Eye (tissue), 1 donor: ENCODE measurements at regions not wholly inside any gene's neighbourhood (a gene's known extent, or its start where the extent isn't known, plus 50 kb on each side); places are given as distances from the start of the nearest gene placed in this dataset.
A peak's percentile ranks its signal among the peaks of the same experiment; 100 is the strongest.

Experiments
- DNase-seq: peaks from one replicate; pipeline ENCODE4 v3.0.0-alpha.2; 2015

DNA sequence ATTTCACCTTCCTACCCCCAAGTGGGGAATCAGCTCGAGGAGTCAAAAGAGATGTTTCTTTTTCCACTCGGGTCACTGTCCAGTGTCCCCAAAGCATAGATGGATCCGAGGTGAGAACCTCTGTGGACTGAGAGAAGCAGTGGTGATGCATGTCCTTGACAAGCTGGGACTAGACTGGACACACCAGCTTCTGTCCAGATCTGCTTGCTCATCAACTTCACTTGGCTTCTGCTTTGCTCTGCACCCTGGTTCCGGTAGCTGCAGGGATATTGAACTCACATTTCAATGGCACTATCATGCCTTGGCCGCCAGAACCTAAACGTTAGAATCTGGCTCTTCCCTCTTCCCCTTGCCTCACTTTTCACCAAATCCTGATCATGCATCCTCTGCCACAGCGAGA, 50.3 kb upstream of the CXCL12 start:
- DNase-seq, result no peak

DNA sequence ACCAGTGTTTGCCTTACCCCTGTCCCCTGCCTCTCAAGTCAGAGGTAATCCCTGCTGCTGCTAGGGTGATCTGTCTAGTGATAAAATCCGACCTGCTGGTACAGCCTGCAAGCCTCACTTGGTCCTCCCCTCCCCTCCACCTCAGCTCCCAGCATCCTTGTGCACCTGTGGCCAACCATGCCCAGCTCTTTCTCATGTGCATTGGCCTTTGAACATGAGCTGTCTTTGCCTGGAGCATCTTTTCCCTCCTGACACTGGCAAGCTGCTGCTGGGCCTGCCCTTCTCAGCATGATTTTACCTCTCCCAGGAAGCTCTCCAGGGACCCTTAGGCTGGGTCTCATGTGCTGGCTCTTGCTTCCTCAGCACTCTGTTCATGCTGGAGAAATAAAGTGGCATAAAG, 51.3 kb upstream of the CXCL12 start:
- DNase-seq, result no peak

DNA sequence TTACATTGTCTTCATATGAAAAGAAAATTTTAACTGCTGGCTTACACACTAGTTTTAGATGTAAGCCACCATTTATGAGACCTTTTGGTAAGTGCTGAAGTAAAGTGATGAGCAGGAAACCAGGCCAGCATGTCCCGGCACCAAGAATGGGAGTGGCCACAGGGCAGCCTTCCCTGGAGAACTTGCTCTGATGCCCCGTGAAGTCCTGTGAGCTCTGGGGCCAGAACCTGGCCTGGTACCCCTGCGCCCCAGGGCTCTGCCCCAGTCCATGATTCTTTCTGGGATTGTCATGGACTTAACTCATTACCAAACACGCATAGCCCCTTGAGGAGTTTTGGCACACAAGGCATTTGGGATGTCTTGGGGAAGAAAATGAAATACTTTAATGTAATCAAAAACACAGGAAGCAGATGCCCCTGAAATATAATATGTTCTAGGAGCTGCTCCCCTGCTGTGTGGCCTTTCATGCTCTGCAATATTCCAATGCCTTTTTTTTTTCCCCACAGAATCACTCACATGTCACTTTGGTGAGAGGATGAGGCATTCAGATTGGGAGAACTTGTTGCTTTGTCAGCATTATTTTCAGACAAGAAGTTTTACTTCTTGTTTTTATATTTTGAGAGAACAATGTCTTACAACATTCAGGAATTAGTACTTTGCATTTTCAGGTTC, 53.1 kb upstream of the CXCL12 start:
- DNase-seq, result peak; percentile 11

DNA sequence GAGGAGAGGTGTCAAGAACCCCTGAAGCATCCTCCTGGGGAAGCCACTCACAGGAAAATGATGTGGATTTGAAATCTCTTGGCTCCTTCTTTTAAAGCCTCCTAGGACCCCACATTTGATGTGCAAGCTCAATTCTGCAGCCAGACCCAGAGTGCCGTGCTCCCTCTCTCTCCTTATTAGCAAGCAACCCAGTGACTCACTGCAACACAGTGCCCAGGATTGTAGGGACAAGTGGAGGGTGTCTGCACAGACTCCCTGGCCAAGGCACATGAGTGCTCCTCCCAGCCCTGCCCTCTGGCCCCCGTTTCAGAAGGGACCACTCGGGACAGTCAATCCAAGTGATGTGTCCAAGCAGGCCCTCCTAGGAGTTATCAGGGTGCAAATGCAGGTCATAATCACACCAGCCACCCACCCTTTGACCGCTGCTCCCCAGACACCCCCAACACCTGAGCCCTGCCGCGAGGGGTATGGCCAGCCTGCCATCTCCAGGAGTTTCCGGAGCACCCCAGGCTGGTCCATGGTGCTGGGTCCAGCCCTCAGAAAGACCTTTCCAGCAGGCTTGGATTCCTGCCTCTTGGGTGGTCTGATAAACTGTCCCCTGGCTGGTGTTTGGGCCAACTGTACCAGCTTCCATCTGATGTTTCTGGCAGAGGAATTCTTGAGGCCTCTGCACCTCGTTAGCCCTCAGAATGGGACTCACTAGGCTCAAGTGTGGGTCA, 54.5 kb upstream of the CXCL12 start:
- DNase-seq, result peak; percentile 14

DNA sequence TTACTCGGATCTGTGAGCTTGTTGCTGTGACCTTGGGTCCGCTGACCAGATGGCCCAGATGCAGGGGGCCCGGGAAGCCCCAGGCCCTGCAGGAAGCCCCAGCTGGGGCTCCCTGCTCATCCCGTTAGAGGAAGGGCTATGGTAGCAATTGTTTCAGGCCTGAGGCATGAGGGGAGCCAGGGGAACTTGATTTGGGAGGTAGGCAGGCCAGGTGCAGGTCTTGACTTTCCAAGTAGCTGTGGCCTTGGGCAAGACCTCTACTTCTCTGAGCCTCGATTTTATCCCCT, 55.0 kb upstream of the CXCL12 start:
- DNase-seq, result no peak

DNA sequence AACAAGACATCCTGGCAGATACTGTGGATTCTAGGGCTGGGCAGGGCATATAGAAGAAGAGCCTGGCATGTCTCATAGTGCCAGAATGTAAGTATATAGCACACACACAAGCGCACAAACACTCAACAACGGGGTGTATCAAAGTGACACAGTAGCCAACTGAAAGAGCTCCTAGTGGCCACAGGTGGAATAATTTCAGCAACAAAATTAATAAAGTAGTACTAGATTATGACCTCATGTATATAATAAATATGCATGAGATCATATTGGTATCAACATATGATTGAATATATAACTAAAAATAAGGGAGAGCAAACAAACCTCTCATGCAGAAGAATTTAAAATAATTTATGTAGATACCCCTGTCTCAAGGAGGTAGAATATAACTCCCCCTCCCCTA, 72.4 kb upstream of the CXCL12 start:
- DNase-seq, result no peak

DNA sequence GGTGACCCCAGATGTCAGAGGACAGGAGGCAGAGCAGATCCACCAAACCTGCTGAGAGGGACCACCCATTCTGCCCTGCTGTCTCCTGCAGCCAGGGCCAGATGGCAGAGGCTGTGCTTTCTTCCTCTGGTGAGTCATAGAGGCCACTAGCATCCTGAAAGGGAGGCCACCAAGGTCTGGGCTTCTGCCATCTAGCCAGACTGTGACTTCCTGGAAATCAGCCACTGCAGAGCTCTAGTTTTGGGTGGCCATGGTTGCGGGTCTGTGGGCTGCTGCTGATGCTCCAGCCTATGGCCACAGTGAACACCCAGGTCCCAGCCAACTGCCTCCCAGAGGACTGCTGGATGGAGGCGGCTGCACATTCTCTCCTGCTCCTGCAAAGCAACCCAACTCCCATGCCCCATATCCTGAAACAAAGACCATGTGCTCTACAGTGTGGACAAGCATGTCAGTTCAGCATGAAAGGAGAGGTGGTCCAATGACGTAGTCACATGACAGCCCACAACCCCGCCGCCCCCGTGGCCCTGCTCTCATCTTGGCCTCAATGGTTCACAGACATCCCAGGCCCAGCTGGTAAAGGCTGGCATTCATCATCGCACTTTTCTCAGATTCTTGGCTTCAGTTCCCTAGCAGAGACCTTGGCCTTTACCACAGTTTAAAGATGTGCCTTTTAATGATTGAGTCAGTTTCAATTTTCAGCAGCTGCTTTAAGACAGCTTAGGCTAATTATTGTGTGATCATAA, 73.9 kb upstream of the CXCL12 start:
- DNase-seq, result no peak

DNA sequence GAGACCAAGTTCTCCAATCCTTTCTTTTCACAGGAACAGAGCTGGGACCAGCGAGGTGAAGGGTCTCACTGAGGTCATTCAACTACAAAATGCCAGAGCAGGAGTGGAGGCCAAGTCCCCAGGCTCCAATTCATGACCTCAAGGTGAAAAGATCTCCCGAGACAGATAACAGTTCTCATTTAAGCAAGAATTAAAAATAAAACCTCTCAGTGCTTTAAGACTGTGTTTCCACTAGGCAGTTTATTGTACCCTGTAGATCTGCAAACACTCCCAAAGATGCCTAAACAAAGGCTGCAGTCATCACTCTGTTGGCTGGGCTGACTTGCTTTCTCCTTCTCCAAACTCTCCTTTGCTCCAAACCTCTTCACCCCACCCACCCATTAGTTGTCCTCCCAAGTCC, 74.8 kb upstream of the CXCL12 start:
- no peak for DNase-seq

DNA sequence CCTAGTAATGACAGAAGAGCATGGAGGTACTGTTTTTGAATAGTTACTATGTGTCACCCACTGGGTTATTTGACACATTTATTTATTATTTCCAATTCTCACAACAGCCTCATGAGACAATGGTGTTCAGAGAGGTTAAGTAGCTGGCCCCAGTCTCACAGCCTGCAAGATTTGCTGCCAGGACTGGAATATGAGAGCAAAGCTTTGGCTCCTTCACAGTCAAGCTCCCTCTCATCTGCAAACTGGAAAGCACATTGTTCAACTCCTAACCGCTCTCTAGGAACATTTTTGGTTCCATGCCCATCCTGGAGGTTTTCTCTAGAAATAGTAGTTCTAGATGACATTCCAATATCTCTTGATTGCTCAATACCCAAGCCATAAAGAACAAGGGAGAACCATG, 75.5 kb upstream of the CXCL12 start:
- no peak for DNase-seq

DNA sequence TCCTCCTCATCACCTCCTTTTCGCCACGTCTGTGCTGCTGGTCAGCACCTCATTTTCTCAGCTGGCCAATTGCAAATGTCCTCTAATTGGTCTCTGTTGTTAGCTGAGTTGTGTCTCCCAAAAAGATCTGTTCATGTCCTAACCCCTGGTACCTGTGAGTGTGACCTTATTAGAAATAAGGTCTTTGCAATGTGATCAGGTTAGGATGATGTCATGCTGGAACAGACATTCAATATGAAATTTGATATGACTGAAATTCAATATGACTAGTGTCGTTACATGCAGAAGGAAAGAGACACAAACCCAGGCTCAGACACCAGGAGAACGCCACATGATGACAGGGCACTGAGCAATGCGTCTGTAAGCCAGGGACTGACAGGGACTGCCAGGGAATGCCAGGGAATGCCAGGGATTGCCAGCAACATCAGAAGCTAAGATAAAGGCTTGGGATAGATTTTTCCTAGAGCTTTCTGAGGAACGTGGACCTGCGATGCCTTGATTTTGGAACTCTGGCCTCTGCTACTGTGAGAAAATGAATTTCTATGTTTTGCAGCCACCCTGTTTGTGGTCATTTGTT, 77.5 kb upstream of the CXCL12 start:
- DNase-seq, result peak; percentile 18

DNA sequence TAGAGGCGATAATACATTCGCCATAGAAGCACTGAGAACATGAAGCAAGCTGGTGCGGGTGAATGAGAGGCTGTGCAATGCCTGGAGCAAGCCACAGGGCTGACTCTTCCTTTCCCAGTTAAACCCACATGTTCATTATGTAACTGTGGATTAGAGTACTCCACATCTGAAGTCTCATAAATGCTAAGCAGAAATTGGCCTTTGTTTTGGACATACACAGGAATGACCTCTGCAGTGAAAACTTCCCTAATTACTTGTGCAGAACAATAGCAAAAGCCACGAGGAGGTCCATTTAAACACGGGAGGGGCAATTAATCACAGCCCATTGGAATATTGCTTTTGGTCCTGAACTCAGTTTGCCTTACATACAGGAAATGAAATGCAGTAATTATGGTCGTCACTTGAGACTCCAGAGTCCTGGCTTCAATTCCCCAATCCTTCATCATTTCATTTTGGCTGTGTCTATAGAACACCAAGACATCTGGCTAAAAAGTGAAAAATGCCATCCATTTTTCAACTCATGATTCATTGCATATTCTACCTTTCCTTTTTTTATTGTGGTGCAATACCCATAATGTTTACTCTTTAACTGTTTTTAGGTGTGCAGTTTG, 78.7 kb upstream of the CXCL12 start:
- peak; percentile 67 for DNase-seq

DNA sequence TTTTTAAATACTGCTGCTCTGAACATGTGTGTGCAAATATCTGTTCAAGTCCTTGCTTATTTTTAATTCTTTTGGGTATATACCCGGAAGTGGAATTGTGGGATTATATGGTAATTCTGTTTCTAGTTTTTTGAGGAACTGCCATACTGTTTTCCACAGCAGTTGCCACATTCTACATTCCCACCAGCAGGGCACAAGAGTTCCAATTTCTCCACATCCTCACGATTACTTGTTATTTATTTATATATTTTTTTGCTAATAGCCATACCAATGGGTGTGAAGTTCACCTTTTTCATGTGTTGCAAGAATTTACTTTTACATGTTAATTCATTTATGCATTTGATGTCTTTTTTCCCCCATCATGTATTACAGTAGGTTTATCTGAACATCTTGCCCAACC, 79.6 kb upstream of the CXCL12 start:
- no peak for DNase-seq

DNA sequence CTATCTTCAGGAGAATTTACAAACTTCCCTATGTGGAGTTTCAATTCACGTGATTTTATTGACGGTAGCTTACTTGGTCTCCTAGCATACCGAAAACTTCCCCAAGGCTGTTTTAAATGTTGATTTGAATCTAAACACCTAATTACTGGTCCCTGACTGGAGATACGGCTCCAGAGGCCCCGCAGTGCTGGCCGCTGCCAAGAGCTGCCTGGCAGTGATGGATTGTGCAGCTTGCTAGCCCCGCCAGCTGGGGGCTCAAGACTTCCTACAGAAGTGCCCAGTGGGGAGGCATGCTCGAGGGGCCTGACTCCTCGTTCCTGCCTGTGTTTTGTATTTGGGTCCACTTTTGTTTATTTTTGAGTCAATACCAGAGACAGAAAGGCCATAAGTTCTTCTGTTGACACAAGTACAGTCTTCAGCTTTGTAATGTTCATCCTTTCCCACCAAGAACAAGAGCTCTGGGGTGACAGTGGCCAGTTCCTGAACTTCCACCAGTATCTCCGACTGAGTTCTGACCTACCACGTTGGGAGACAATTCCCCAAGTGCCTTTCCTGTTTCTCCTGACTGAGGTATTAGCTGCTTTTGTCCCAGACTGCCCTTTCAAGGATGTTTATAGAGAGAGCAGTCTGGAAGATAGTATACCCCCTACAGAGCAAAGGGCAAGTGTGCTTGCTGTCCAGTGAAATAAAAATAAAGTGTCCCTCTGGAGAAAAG, 80.7 kb upstream of the CXCL12 start:
- DNase-seq, result no peak

DNA sequence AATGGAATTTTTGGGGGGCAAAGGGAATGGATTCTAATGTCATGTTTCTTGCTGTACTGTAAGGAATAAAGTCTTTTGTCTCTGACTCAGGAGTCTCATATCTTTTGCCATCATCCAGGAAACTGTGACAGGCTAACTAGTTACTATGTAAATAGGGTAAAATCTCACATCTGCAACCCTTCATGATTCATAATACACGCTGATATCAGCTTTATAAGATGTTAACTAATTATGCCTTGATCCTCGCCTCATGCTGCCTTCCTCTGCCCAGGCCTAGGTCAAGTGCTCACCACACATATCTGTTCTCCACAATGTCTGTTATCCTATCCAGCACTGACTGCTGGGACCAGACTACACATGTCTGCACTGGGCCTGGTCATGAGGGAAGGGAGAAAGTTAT, 81.3 kb upstream of the CXCL12 start:
- no peak for DNase-seq

DNA sequence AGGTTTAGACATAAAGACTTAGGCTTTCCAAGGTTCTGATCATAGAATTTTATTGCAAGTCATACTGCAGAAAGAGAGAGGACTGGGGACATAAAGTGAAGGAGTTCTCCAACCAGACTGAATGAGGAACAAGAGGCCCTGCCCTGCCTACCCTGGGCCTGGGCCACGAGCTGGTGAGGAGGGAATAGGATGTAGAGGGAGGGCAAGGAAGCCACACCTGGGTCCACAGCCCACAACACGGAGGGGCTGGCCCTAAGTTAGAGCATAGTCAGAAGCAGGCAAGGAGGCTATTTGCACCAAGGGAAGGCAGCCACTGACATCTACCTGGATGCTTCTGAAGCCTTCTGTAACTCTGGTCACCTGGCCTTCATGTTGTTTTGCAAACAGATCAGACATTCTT, 82.2 kb upstream of the CXCL12 start:
- DNase-seq, result no peak

DNA sequence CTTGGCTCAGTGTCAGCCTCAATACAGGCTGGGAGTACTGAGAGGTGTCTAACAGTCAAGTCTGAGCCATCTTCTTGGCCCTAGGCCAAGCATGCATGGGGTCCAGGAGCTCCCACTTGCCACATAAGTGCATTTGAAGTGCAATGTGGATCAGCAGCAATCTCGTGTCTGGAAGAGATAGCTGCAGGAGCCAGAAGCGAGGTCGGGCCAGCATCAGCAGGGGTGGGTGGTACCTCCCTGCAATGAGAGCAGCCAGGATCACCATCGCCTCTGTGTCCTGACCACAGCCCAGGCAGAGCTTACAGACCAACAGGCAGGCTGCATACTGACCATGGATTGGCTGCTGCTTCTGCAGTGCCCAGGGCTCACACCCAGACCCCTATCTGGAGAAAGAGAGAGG, 83.0 kb upstream of the CXCL12 start:
- no peak for DNase-seq

DNA sequence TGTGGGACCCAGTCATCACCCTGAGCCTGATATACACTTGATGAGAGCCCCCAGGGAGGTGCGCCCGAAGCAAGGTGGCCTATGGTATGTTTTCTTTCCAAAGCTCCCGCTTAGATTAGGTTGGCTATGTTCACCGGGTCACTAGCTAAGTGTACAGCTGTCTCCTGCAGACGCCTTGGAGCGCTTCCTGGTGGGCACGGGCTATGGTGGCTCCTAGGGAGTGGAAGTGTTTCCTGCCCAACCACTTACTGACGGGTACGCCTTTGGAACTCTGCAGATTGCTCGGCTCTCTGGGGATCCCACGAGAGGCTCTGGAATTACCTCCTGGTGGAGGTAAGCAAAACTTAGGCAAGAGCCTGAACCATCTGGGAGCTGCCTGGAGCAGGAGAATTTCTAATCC, 83.6 kb upstream of the CXCL12 start:
- DNase-seq, result no peak

DNA sequence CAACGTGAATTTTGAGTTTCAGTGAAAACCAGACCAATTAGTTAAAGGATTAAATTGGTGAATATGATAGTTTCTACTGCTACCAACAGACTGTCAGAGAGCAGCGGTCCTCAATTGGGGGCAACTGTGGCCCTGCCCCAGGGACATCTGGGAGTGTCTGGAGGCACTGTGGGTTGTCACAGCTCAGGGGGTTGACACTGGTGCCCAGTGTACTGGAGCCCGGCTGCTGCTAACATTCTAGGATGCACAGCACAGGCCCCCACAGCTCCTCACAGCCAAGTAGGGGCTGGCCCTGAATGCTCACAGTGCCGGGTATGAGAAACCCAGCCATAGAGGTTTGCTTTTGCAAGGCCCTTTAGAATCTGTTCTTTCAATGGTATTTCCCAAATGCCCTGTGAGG, 84.1 kb upstream of the CXCL12 start:
- no peak for DNase-seq

DNA sequence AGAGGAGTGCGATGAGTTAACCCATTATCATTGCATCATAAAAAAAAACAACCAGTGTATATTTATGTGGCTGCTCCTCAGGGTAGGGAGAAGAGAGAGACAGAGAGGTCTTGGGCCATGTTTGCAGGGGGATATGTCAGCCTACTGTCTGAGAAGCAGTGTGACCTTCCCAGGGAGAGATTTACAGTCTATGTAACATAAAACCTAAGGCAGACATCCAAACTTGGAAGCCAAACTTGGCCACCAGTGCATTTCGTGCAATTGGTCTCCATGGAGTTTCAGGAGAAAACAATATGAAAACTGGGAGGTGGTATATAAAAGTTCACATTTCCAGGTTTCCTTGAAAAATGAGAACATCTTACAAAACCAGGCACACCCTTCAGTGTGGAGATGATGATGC, 85.9 kb upstream of the CXCL12 start:
- peak; percentile 15 for DNase-seq

DNA sequence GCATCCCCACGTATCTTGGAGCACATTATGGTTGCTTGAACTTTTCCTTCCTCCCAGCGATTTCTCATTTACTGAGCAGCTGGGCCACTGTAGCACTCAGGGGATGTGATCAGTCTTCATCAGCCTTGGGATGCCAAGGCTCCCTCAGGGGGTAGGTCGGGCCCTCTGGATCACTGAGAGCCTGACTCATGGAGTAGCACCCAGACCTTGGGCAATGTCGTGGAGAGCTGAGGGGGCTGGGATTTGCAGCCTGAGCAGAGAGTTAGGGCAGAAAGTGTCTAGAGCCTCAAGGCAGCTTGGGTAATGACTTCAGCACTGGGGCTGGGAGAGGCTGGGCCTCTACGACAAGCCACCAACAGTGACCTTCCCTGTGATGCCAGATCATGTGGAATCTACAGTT, 86.5 kb upstream of the CXCL12 start:
- no peak for DNase-seq

DNA sequence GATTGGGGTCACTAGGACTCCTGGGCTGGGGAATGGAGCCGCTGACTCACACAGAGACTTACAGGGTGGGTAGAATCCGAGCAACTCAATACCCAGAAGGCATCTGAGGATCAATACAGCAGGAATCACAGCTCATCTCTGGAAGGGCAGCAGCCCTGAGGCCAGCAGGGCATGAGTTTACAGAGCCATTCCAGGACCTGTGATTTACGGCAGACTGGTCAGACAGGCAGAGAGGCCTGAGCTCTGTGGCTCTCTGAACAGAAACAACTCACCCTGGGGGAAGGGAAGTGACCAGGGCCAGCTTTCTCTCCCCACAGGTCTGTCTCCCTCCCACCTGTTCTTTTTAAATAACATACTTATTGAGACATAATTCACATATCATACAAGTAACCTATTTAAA, 88.2 kb upstream of the CXCL12 start:
- no peak for DNase-seq

DNA sequence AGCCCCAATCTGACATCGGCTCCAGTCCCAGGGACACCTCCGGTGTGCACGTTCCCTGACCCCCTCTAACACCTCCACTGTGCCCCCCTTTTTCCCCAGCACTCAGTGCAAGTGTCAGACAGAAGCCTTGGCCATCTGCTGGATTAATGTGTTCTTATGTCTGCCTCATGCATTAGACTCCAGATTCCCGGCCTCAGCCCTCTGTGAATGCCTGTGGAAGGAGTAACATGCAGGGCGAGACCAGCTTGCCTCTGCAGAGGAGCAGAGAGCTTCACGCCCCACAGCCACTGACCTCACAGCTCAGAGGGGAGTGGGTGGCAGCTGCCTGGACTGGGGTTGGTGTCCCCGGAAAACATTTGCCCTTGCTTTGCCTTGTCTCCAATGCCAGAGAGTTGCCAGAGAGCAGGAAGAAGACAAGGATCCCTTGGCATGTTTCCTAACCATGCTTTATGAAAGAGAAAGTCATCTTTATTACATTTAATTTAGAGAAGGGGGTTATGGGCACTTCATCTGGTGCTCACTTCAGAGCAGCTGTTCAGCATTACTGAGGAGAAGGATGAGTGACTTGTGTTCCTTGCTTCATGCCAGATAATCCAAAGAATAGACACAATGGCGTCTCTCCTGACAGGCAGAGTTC, 91.6 kb upstream of the CXCL12 start:
- DNase-seq, result peak; percentile 25

DNA sequence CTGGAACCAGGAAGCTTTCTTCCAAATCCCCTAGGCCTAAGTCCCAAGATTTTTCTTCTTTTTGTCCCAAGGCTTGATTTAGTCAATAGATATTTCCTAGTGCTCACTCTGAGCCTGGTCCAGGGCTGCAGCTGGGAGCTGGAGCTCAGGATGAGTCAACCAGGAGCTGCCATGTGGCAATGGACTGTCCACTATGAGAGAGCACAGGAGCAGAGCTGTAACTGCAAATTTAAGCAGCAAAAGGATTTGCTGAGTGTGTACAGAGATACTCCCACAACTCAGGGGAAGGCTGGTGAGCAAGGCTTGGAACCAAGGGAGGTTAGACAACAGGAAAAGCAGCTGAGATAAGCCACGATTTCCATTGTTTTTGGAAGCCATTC, 92.1 kb upstream of the CXCL12 start:
- no peak for DNase-seq
